SK-N-SH (cell line): ENCODE measurements at regions not wholly inside any gene's neighbourhood (a gene's known extent, or its start where the extent isn't known, plus 50 kb on each side); places are given as distances from the start of the nearest gene placed in this dataset.

Experiments used
- ELF1 ChIP-seq: IDR thresholded peaks from 2 replicates; pipeline ENCODE4 v1.4.0; 2012
- EZH2phosphoT487 ChIP-seq: fragments of 200-600 bp; sonication (generic); IDR thresholded peaks from 2 replicates; pipeline ENCODE4 v1.6.1; 2017; ENCODE audit warnings: low read depth, mixed run types, mild to moderate bottlenecking, antibody characterized with exemption, moderate library complexity, borderline replicate concordance
- NRF1 ChIP-seq: IDR thresholded peaks from 2 replicates; pipeline ENCODE4 v1.6.1; 2012; ENCODE audit warnings: low read depth, mild to moderate bottlenecking, low read length
- POLR2AphosphoS5 ChIP-seq: IDR thresholded peaks from 2 replicates; pipeline ENCODE4 v1.6.1; 2012; ENCODE audit warnings: low read depth, low read length
- RFX5 ChIP-seq: IDR thresholded peaks from 2 replicates; pipeline ENCODE4 v1.6.1; 2012; ENCODE audit warnings: mild to moderate bottlenecking, improper control_type of control experiment, low read length
- TF ChIP-seq, protein P1 (sequence below): fragments of 200-600 bp; sonication (generic); IDR thresholded peaks from 2 replicates; pipeline ENCODE4 v1.6.1; 2017; ENCODE audit warnings: antibody characterized with exemption, mild to moderate bottlenecking, moderate library complexity

DNA sequence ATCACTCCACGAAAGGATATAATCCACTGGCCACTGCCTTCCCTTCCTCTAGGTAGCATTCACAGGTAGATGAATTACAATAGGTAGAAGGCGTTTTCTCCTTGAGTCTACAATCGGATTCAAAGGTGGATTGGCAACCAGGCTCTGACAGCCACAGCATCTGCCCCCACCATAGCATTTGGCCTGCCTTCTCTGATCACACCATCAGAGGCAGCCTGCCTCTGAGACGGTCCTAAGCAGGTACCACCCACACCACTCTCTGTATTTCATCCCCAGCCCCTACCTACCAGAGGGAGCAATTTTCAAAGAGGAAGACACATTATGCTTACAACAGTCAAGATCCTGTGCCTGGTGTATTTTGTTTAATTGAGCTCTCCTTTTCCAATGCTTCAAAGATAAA lies 210.5 kb upstream of the SPTLC3 start:
- TF ChIP-seq, protein P1, sequence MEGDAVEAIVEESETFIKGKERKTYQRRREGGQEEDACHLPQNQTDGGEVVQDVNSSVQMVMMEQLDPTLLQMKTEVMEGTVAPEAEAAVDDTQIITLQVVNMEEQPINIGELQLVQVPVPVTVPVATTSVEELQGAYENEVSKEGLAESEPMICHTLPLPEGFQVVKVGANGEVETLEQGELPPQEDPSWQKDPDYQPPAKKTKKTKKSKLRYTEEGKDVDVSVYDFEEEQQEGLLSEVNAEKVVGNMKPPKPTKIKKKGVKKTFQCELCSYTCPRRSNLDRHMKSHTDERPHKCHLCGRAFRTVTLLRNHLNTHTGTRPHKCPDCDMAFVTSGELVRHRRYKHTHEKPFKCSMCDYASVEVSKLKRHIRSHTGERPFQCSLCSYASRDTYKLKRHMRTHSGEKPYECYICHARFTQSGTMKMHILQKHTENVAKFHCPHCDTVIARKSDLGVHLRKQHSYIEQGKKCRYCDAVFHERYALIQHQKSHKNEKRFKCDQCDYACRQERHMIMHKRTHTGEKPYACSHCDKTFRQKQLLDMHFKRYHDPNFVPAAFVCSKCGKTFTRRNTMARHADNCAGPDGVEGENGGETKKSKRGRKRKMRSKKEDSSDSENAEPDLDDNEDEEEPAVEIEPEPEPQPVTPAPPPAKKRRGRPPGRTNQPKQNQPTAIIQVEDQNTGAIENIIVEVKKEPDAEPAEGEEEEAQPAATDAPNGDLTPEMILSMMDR, result no peak
- TF ChIP-seq ELF1 (no peak), EZH2phosphoT487 (no peak), POLR2AphosphoS5 (no peak), RFX5 (no peak), NRF1 (no peak)
